Glomerular endothelial cell (primary cell): ENCODE measurements at regions not wholly inside any gene's neighbourhood (a gene's known extent, or its start where the extent isn't known, plus 50 kb on each side); places are given as distances from the start of the nearest gene placed in this dataset.
"Not testable (repeated sequence)": the region's sequence is repeated elsewhere in the genome, so short reads cannot be mapped to it uniquely, and the experiment has no call there.

Experiments used
- DNase-seq: peaks from one replicate; pipeline ENCODE4 v3.0.0-alpha.2; 2011; ENCODE audit warnings: low read depth, low spot score; ENCODE audit errors: extremely low read depth

GRCh38 chr14:29982171-29982570 lies 54.5 kb upstream of the PRKD1 start:
- DNase-seq: no peak

DNA sequence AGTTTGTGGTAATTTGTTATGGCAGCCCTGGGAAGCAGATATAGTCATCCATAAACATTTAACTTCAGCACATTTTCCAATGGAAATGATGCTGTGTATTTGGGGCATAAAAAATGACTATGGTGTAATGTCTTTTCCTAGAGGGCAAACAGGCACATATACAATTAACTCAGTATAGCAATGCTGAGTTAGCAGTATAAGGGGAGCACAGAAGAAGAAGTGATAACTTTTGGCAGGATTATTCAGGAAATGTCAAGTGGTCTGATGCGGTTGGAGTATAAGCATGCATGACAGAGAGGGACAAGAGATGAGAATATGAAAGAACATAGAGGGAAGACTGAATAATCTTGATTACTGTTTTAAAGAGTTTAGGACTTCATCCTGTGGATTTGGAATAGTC lies 55.3 kb upstream of the PRKD1 start:
- DNase-seq: no peak

GRCh38 chr14:29990344-29990857 lies 62.8 kb upstream of the PRKD1 start:
- not testable (repeated sequence) for DNase-seq

GRCh38 chr14:29990993-29991392 lies 63.3 kb upstream of the PRKD1 start:
- no peak for DNase-seq

DNA sequence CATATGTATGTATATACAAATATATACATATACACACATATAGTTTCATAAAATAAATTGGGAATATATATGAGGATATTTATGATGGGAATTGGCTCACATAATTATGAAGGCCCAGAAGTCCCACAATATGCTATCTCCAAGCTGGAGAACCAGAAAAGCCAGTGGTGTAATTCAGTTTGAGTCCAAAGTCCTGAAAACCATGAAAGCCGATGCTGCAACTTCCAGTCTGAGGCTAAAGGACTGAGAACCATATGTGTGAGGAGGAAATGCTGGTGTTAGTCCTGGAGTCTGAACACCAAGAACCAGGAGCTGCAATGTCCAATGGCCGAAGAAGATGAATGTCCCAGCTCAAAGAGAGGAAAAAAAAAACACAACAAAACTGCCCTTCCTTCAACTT lies 65.5 kb upstream of the PRKD1 start:
- no peak for DNase-seq

DNA sequence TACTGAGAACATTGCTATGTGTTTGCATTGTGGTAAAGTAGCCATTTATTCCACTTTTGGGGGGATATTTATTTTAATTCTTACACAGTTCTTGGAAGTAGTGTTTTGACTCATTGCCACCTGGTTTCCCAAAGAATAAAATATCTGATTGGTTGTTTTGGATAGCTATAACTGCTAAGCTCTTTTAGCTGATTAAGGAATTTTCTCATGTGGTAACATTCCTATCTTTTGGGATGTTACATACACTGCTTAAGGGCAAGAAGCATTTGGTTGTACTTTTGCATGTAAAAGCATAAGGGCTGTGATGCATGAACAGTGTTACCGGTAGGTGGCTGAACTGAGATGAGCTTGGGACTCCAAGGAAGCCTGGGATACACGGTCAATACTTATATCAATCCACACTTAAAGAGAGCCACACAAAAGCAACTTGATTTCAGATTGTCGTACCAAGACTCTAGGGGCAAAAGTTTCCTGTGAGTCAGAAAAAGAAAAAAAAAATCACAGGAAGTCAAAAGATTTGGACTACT lies 71.4 kb upstream of the PRKD1 start:
- DNase-seq: no peak

- no peak for DNase-seq
Observed at GRCh38 chr14:30002859-30003258, 75.2 kb upstream of the PRKD1 start.

DNA sequence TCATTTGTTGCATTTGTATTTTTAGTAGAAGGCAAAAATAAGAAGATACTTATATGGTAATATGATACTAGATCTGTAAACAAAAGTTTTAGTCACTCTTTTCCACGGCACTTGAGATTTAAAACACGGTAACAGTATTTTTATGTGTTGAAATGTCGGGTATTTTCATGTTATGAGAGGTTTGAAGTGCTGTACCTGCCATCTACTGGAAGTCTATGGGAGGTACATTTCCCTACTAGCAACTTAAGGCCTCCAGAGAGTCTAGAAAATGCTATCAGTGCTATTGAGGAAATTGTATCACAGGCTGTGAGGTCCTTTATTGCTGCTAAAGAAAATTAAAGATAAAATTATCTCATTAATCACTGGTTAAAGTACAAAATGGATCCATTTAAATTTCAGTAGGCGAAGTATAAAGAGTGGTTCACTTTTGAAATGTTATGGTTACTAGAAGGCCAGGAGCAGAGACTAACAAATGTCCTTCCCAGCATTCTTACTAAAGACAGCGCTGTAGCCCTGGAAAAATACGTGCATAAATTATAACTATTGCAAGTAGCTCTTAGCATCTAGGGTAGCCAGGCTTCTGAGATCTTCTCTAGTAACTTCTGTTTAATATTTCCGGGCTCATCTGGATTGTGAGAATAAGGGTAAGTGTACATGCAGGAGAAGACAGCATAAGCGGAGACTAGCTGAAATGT lies 77.6 kb upstream of the PRKD1 start:
- peak; percentile 52 for DNase-seq

DNA sequence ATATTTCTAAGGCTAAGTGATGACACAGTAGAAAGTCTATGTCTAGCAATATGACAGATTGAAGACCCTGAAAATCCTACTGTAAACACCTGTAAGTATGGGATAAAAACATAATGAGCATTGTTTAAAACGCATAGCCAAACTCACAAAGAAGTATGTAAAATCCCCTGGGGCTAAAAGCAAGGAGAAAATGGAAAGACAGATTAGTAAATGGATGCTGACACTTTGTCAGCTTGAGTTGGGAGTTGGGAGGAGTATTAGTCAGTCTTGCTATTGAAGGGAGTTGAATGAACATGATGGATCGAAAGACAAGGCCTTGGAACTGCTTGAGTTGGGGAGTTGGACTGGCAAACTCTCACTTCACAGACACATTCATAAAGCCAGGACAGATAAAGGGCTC lies 79.0 kb upstream of the PRKD1 start:
- DNase-seq: no peak

GRCh38 chr14:30015489-30015888 lies 87.8 kb upstream of the PRKD1 start:
- no peak for DNase-seq

DNA sequence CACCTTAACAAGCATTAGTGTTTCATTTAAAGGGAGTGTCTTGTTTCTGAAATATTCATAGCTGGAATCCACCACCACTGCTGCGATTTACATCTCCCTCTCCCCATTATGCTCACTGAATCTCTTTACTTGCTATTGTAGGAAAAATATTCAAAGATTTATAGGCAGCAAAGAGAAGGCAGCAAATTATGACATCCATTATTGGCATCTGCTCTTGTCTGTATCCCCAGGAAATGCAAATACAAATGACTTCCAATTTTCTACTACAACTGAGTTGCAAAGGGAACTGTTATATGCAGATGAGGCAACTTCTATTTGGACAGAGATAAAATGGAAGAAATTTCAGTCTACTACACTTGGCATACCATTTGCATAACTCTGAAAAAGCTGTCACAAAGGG lies 88.4 kb upstream of the PRKD1 start:
- DNase-seq: no peak

- DNase-seq: no peak
Observed at GRCh38 chr14:30017370-30017993, 89.8 kb upstream of the PRKD1 start.

DNA sequence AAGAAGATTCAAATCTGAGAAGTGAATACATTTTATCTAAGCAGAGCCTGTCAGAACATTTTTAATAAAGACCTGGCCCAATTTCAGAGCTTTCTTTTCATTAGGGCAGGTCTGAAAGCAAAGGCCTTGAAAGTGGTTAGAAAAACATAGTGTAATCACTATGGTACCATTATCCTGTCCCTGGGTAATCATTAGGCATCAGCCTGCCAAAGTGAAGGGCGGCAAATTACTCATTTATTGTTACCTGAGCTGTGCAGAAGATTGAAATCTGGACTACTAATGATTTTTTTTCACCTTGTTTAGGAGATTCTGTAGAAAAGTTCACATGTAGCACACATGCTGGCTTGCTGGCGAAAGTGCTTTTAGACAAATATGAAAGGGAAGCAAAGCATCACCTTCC lies 92.6 kb upstream of the PRKD1 start:
- DNase-seq: no peak

DNA sequence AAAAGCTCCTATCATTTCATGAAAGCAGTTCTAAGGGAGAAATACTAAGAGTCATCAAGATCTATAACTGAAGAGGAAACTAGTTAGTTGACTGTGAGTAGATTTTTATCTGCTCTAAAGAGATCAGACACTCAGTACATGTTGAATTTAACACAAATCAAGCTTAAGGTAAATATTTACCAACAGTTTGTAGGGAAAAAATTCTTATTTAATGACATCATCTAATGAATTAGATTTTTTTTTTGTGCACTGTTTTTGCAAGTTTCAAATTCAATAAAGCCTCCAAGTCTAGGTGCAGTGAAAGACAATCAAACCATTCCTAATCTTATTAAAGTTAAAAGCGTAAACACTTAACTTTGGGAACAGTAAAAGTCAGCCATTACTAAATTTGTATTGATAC lies 93.0 kb upstream of the PRKD1 start:
- no peak for DNase-seq

DNA sequence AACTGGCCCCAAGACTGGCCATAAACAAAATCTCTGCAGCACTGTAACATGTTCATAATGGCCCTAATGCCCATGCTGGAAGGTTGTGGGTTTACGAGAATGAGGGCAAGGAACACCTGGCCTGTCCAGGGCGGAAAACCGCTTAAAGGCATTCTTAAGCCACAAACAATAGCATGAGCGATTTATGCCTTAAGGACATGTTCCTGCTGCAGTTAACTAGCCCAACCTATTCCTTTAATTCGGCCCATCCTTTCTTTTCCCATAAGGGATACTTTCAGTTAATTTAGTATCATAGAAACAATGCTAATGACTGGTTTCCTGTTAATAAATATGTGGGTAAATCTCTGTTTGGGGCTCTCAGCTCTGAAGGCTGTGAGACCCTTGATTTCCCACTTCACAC lies 95.7 kb upstream of the PRKD1 start:
- DNase-seq: not testable (repeated sequence)

DNA sequence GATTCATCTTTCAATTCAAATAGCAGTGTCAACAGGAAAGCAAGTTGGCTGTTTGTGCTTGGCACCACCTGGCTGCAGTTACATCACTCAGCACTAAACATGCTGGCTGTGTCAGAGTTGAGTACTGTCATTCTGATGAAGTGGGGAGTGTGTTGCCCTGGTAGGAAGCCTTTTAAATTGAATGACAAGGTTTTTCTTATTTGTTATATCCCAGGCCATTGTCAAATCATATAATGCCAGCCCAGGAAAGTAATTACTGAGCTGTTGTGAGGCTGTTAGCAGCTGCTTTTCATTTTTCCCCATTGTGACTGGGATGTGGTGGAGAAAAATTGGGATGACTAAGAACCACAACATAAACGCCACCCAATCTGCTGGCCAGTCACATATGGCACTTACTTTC lies 106.5 kb upstream of the PRKD1 start:
- DNase-seq: no peak

DNA sequence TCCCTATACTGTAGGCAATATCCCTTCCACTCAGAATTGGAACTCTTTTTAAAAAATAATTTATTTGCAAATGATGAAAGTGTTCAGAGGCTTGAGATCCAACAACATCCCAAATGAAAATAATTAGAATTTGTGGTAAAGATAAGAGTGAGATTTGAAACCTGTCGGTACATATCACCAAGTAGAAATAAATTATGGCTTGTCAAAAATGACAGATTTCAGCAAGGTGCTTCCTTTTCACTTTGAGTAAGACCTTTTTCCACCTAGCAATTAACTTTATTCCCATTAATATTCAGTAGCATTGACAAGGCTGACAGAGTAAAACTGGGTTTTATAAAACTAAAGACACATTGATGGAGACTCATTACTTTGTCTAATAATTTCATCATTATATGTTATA lies 107.7 kb upstream of the PRKD1 start:
- no peak for DNase-seq

DNA sequence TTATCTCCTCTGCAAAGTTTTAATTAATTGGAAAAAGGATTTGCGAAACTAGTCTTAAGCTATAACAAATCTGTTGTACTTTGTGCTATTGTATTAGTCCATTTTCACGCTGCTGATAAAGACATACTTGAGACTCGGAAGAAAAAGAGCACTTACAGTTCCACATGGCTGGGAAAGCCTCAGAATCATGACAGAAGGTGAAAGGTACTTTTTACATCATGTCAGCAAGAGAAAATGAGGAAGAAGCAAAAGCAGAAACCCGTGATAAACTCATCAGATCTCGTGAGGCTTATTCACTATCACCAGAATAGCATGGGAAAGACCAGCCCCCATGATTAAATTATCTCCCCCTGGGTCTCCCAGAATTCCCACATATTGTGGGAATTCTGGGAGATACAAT lies 118.1 kb upstream of the PRKD1 start:
- no peak for DNase-seq

GRCh38 chr14:30053103-30053502 lies 125.5 kb upstream of the PRKD1 start:
- DNase-seq: no peak

DNA sequence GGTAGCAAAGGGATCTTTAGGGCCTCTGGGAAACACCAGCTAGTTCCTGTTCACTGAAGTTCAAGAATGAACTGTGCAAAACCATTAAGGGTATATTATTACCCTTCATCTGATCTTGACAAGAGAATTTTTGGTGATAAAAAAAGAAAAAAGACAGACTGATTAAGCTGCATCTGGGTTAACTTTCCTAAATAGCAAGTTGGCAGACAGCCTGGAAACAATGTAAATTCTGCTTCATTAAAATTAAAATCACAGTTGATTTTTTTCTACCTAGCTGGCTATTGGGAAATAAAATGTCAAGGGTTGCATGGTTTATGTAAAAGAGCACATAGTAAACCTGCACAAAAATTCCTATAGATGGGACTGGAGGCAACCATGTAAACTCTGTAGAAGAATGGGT lies 126.6 kb upstream of the PRKD1 start:
- no peak for DNase-seq

DNA sequence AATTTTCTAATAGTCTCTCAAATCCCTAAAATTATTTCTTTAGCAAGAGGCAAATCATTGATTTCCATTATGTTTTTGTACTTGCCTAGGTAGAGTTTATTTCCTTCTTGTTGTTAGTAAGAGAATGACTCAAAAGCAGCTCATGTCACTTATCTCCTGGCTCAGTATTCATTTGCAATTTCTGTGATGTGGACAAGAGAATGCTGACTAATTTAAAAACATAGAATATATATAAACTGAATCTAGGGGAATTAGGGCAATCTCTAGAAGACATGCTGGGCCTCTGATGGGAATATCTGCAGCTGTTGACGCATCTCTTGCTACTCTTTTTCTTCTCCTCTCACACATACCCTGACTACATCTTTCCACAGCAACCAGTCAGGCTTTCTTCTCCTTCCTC lies 130.8 kb upstream of the PRKD1 start:
- no peak for DNase-seq

GRCh38 chr14:30063746-30064145 lies 136.1 kb upstream of the PRKD1 start:
- no peak for DNase-seq
